ENCODE measurements at regions not wholly inside any gene's neighbourhood (a gene's known extent, or its start where the extent isn't known, plus 50 kb on each side); places are given as distances from the start of the nearest gene placed in this dataset.

DNA sequence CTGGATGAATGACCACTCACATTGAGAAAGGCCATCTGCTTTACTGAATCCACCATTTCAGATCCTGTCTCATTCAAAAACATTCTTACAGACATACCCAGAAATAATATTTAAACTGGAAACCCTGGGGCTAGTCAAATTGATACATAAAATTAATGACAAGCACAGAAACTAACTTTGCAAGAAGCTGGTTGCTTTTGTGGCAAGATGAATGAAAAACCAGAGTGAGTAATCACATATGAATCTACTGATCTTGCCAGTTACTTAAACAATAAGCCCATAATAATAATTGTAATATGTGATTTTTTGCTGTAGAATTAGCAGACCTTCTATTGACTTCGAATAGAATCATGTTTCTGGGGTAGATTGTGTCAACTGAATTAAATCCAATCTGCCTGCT, 235.1 kb downstream of the PPARGC1A start:
- DNase-seq: no peak

DNA sequence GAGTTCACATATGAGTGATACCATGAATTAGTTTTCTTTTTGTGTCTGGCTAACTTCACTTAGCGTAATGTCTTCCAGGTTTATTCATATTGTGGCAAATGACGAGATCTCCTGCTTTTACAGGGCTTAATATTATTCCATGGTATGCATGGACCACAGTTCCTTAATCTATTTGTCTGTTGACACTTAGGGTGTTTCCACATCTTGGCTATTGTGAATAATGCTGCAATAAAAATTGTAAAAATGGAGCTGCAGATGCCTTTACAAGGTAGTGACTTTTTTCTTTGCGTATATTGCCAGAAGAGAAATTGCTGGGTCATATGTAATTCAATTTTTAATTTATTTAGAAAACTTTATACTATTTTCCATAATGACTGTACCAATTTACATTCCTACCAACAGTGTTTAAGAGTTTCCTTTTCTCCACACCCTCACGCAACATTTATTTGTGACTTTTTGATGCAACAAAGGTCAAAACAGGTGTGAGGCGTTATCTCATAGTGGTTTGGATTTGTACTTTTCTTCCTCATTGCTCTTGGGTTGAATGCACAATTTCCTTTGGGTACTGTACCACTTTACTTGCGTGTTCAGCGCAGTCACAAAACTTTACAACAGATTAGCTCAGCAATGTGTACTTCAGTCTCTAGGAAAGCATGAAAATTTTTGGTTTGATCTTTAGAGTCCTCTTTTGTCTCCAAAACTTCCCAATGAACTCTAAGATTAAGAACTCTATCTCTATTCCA, 240.8 kb downstream of the PPARGC1A start:
- DNase-seq: no peak

DNA sequence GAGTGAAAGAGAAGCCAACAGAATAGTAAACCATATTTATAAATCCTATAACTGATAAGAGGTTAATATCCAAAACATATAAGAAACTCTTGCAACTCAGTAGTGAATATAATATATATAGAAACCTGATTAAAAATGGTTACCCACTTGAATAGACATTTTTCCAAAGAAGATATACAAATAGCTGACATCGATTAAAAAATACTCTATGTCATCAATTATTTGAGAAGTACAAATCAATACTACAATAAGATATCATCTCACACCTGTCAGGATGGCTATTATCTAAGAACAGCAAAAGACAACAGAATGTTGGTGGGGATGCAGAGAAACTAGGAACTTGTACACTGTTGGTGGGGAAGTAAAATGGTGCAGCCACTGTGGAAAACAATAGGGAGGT, 254.4 kb downstream of the PPARGC1A start:
- DNase-seq: no peak

DNA sequence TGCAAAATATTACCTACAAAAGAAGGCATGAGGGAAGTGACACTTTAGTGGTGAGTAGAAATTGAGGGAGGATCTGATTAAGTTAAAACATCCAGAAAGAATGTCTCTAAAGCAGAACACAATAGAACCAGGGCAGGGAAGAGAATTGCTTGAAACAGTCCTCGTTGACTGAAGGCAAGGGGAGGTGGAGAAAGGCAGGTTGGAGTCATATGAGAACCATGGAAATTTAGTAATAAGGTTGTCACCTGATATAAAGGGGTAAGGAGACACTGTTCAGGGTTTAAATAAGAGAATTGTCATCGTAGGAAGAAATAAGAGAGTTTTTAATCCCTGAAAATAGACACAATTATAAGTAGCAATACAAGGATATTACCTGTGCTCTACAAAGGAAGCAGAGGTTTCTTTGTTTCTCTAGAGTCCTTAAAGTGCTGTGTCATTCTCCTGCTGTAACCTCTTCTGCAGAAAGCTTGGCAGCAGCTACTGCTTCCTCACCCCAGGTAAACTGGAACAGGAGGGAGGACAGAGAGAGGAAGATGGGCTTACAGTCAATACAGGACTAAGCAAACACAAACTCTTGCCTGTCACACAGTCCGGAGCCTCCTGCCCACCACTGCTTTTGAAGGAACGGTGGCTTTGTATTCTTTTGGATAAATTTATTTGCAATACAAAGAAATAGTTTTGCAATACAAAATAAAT, 258.4 kb downstream of the PPARGC1A start:
- no peak for DNase-seq

DNA sequence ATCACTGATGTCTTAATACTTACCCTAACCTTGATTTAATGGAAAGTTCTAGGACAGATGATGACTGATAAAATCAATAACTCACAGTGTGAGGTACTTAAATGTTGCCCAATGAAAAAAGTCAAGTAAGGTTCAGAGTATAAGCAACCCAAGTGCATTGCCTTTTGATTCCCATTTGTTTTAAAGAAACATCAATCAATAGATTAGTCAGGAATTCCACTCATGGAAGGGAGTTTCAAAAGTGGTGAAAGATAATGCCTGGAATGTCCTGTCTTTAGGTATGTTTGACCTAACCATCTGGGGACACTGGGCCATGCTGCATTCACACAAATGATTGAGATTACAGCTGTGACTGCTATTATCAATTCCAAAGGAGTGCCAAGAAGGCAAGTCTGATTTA, 259.7 kb downstream of the PPARGC1A start:
- DNase-seq: no peak

DNA sequence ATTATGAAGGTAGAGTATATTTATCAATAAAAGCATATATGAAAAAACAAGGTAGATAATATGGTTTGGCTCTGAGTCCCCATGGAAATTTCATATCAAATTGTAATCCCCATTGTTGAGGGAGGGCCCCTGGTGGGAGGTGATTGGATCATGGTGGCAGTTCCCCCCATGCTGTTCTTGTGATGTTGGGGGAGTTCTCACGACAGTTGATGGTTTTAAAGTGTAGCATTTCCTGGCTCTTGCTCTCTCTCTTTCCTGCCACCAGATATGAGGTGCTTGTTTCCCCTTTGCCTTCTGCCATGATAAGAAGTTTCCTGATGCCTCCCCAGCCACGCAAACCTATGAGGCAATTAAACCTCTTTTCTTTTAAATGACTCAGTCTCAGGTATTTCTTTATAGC, 260.4 kb downstream of the PPARGC1A start:
- DNase-seq: no peak

DNA sequence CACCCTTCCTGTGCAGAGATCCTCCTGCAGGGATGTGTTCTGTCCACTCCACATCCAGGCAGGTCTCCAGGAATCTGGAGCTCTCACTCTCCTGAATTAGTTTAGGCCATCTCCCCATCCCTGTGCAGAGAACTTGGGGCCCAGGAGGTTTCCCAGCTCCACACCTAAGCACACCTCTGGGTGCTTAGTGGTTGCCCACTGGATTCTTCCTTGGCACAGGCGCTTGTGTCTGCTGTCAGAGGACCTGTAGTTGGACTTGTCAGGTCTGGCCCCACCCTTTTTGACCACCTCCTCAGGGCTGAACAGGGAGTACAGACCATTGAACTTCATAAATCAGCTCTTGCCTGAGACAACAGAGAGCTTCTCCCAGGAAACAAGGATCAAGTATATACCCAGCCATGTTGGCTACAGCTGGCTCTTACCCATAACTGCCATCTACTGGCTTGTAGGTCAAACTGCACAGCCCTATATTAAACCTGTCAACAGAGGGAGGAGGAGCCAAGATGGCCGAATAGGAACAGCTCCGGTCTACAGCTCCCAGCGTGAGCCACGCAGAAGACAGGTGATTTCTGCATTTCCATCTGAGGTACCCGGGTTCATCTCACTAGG, 275.5 kb downstream of the PPARGC1A start:
- no peak for DNase-seq

DNA sequence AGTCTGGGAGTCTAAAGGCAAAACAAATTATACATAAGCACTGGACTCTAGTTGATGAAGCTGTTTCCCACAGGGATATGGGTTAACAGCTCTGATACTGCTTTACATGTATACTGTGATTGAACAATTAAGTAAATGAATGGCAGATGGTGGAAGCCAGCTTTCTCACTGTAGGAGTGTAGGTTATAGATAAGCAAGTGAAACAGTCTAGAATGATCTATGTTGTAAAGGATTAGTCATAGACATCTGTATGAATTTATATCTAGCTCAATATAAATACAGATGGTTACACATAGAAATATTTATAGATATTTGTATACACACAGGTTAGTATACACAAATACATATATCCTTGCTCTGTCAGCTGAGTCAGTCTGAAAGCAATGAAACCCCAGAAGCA, 276.1 kb downstream of the PPARGC1A start:
- DNase-seq: no peak

DNA sequence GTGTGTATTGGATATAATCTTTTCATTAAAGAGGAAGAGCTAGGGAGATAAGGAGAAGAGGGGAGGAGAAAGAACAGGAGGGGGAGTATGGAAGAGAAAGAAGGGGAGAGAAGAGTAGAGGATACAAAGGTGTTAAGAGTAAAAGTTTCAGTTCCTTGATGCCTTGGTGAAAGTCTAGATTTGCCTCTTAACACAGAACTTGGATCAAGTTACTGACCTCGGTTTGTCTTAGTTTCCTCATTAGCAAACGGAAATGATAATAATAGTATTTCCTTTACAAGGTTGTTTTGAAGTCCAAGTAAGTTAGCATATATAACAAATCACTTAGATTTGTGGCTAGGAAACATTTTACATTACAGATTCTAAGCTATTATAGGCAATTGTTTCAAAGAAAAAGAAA, 287.1 kb downstream of the PPARGC1A start:
- no peak for DNase-seq

DNA sequence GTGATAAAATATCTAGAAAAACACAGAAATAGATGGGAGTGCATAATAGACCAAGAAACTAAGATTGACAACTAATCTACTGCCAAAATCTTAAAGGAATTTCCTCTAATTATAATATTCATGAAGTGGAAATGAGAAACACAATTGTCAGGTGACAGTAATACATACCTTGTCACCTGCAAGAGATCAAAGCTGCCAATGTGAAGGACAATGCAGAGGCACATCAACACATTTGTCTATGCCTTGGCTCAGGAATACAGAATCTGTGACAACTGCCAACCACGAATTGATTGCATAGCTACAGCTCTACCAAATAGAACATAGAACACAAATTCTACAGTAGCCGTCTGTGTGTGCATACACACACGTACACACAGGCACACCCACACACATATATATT, 295.7 kb downstream of the PPARGC1A start:
- no peak for DNase-seq

DNA sequence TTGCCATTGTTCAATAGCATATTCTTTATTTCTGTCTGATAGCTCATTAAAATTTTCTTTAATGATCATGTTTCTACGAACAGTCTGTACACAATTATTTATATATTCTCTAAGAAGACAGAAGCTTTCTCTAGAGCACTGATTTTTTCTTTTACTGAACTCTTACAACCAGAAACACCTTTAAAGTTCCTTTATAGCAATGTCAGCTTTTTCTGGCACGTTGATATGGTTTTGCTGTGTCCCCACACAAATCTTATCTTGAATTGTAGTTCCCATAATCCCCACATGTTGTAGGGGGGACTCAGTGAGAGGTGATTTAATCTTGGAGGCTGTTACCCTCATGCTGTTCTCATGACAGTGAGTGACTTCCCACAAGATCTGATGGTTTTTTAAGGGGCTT, 299.4 kb downstream of the PPARGC1A start:
- DNase-seq: no peak

DNA sequence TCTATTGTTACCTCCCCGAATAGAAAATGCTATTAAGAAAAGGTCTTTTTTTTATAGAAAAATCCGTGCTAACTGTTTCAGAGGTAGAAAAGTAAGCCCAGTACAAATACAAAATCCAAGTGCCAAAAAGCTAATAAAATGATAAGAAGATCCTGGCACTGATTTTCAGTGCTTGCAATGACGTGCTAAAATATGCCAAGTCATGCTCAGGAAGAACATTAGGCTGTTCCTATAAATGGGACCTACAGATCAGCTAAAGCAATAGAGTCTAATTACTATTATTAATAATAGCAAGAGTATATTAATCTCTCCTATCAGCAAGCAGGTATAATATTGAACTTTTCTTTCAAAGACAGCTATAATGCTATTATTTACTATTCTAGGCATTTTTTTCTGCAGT, 305.8 kb downstream of the PPARGC1A start:
- DNase-seq: no peak

DNA sequence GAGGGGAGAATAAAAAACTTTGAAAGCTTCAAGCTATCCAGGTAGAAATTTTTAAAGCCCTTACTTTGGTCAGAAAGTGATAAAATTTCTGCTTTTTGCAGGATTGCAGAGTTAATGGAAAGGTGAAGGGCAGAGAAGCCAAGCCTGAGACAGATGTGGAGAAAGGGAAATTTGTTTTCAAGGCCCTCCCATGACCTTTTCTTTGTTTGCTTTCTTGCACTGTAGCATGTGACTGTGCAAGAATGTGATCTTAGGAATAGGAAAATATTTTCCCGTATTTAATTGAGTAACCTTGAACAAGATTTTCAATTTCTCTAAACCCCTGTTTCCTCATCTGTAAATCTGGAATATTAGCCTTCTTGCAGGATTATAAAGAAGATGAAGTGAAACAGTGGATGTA, 307.2 kb downstream of the PPARGC1A start:
- DNase-seq: no peak

DNA sequence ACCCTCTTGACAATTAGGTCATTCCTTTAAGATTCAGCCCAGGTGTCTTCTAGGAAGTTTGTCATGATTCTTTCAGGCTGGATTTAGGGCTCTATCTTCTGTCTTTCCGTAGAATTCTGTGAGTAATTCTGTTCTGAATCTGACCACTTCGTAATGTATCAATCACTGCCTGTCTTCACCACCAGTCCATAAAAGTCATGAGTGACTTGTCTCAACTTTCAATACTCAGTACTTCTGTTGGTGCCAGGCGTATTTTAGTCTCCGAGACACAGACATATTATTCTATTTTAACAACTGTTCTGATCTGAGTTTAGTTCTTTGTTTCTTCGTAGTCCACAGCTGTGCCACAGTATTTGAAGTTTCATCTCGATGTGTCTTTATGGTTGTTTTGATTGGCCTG, 310.7 kb downstream of the PPARGC1A start:
- DNase-seq: no peak

DNA sequence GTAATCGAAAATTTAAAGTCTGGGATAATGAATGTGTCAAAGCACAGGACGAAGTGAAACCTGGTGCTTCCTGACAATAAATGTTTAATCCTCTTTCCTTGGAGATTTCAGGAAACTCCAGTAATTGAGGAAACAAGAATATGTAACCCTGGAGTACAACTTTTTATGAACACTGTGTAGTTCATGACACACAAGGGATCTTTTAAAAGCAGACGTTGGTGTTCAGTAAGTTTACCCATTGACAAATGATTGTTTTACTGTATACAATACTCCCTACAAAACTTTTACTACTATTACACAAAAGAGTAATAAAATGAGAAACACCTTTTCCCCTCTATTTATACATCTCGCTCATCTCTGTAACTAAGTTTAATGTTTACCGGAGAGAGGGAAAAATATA, 312.4 kb downstream of the PPARGC1A start:
- no peak for DNase-seq

DNA sequence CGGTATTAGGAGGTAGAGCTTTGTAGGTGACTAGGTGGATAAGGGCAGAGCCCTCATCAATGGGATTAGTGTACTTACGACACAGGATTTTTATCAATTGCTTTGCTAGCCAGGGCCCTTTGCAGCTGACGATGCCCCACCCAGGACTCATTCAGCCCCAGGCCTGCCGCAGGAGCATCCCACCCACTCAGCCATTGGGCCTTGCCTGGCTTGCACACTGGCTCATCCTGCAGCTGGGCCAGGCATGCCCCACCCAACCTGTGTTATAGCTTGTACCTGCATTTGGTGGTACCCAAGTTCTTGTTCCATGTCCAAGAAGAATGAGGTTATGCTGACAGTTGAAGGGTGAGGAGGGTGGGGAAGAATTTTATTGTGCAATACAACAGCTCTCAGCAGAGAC, 317.5 kb downstream of the PPARGC1A start:
- no peak for DNase-seq

DNA sequence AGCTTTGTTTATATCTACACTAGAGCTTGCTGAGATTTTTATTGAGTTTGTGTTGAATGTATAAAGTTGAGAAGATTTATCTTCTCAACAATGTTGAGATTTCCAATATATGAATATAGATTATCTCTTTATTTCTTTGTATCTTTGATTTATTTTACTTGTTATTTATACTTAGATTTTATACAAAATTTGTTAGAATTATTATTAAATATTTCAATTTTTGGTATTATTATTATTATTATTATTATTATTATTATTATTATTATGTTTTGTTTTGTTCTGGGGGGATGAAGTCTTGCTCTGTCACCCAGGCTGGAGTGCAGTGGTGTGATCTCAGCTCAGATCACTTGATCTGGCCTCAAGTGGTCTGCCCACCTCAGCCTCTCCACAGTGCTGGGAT, 322.5 kb downstream of the PPARGC1A start:
- no peak for DNase-seq

DNA sequence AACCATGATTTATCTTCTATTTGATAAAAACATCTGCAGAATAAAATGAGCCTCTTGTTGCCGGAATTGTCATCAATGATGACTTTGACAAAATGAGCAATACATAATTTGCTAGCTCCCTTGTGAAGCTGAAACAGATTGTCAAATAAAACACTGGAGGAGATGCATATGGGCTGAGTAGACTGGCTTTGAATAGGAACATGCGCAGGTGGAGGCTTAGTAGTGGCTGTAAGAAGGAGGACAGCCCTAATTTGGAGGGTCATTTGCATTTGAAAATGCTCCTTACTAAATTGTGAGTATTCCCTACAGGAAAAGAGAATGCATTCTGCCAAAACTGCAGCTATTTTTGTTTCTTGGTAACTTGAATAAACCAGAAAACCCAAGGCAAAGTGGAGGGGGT, 329.1 kb downstream of the PPARGC1A start:
- no peak for DNase-seq

DNA sequence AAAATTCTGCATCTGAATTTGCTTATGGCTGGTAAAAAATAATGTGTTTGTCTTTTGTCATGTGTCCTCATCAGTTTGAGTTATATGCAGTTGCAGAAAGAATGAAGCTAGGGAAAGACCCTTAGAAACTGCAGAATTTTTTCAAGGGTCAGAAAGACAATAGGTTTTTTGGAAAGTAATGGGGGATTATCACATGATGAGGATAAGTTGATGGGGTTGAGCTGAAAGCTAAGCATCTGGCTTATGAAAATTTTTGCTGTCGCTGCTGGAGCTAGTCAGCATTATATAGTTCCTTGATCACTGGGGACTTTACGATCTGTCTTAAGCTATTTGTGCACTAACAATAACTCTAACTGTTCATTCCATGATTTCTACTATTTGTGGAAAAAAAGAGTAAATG, 331.7 kb downstream of the PPARGC1A start:
- DNase-seq: no peak

DNA sequence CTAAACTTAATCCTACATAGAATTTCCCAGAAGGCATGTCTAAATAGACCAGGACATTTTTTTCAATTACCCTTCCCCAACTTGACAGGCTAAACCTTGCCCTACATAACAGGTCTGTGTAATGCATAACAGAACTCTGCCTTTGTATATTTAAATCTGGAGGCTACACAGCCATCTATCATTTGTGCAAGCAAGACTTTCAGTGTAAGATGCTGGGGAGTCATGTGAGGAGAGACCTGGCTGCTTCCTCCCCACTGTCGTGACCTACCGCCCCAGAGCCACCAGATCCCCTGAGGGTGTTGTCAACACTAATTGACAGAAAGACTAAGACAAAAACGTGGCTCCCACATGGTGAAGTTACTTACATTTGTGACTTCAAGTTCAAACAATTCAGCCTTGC, 342.2 kb downstream of the PPARGC1A start:
- DNase-seq: no peak

DNA sequence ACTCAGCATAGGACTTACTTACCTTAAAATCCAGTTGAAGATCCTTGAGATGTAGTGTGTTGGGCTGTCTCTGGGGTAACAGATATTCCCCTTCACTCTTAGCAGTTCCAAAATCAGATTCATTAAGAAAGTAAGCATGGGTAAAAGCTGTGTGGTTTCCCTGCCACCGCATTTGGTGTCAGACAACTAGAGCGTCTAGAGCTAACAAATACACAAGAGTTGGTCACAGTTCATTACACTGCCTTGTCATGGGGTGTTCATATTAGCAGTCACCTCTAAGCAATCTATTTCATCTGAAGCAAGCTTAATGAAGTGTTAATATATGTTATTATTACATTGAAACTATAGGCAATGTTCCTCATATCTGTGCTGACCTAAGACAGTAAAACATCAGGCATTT, 342.8 kb downstream of the PPARGC1A start:
- no peak for DNase-seq

DNA sequence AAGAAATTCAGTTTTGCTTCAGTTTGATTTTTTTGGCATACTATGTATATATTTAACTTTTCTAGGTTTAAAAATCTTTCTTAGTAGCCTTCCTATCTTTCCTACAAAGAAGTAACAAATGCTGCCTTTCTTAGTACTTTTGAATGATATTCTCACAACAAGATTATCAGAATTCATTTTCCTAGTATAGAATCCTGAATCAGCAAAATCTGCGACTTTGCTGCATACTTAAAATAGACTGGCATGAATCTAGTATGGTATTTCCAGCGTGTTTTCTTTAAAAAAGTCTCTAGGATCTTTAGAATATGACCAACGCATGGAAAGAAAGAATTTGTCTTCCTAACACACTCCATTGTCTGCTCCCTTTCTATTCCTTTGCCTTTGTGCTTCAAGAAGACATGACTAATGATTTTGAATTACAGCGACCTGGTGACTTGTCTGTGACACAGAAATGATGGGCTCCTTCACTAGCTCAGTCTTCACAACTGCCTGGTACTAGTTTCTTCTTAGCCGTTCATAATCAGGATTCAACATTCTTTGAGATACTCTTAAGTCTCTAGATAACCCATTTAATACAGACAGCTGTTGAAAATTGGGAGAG, 349.8 kb downstream of the PPARGC1A start:
- no peak for DNase-seq

DNA sequence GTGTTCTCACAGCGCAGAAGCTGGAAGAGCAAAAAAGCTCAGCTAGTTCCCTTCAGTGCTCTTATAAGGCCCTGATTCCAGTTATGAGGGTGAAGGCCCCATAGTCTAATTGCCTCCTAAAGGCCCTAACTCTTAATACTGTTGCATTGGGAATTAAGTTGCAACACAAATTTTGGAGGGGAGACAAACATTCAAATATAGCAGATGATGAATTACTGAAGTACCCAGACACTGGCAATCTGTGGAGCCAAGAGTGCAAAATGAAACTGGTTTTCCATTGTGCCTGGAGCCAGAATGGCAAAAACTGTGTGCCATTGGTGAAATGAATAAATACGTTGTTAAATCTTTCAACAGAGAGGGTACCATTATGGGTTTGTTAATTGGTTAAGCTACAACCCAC, 356.0 kb downstream of the PPARGC1A start:
- no peak for DNase-seq

DNA sequence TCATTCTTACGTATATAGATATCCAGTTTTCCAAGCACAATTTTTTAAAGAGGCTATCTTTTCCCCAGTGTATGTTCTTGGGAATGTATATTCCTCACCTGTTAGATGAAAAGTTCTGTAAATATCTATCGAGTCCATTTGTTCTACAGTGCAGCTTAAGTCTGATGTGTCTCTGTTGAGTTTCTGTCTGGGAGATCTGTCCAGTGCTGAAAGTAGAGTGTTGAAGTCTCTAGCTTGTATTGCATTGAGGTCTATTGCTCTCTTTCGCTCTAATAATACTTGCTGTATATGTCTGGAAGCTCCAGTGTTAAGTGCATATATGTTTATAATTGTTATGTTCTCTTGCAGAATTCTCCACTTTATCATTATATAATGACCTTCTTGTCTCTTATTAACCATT, 373.1 kb downstream of the PPARGC1A start:
- DNase-seq: no peak

Measured in retina (tissue), 1 donor.